GM21576 (cell line): ENCODE measurements at regions not wholly inside any gene's neighbourhood (a gene's known extent, or its start where the extent isn't known, plus 50 kb on each side); places are given as distances from the start of the nearest gene placed in this dataset.

Experiments used
- ATAC-seq: cut with Tn5 transposase; IDR thresholded peaks from one replicate; pipeline ENCODE4 v1.9.1; 2021; ENCODE audit warnings: mild to moderate bottlenecking, moderate library complexity; ENCODE audit not compliant: unreplicated experiment

- ATAC-seq = no peak
Measured at GRCh38 chr9:115250621-115251032, 132.7 kb upstream of the TNC start.

GRCh38 chr9:115254287-115255180, 136.6 kb upstream of the TNC start:
- no peak for ATAC-seq

- ATAC-seq = no peak
Measured at GRCh38 chr9:115261656-115262081, 143.7 kb upstream of the TNC start.

GRCh38 chr9:115262477-115262876, 144.5 kb upstream of the TNC start:
- ATAC-seq = no peak

GRCh38 chr9:115262952-115263351, 145.0 kb upstream of the TNC start:
- no peak for ATAC-seq

- ATAC-seq = no peak
Measured at GRCh38 chr9:115263371-115264075, 145.6 kb upstream of the TNC start.

- no peak for ATAC-seq
Measured at GRCh38 chr9:115264313-115264712, 146.4 kb upstream of the TNC start.

GRCh38 chr9:115267790-115268189, 149.8 kb upstream of the TNC start:
- ATAC-seq = no peak

GRCh38 chr9:115275753-115276152, 157.8 kb upstream of the TNC start:
- no peak for ATAC-seq

- no peak for ATAC-seq
Measured at GRCh38 chr9:115276621-115277020, 158.7 kb upstream of the TNC start.

GRCh38 chr9:115277301-115277700, 159.3 kb upstream of the TNC start:
- no peak for ATAC-seq

- no peak for ATAC-seq
Measured at GRCh38 chr9:115278326-115279035, 160.5 kb upstream of the TNC start.

GRCh38 chr9:115283395-115283794, 165.4 kb upstream of the TNC start:
- ATAC-seq = no peak

GRCh38 chr9:115285836-115286235, 167.9 kb upstream of the TNC start:
- no peak for ATAC-seq

- no peak for ATAC-seq
Measured at GRCh38 chr9:115286411-115286810, 168.5 kb upstream of the TNC start.

- no peak for ATAC-seq
Measured at GRCh38 chr9:115289757-115290208, 171.8 kb upstream of the TNC start.

- no peak for ATAC-seq
Measured at GRCh38 chr9:115291841-115292240, 173.9 kb upstream of the TNC start.

GRCh38 chr9:115292584-115293279, 174.8 kb upstream of the TNC start:
- no peak for ATAC-seq

- no peak for ATAC-seq
Measured at GRCh38 chr9:115295734-115296133, 177.8 kb upstream of the TNC start.

GRCh38 chr9:115296831-115297565, 179.0 kb upstream of the TNC start:
- ATAC-seq = no peak
